GM19035 (cell line): ENCODE measurements at regions not wholly inside any gene's neighbourhood (a gene's known extent, or its start where the extent isn't known, plus 50 kb on each side); places are given as distances from the start of the nearest gene placed in this dataset.

ENCODE experiments used
- ATAC-seq: cut with Tn5 transposase; IDR thresholded peaks from one replicate; pipeline ENCODE4 v1.9.1; 2021; ENCODE audit not compliant: unreplicated experiment

- ATAC-seq: no peak
Observed at GRCh38 chr2:147384659-147385058, 460.2 kb upstream of the ACVR2A start.

DNA sequence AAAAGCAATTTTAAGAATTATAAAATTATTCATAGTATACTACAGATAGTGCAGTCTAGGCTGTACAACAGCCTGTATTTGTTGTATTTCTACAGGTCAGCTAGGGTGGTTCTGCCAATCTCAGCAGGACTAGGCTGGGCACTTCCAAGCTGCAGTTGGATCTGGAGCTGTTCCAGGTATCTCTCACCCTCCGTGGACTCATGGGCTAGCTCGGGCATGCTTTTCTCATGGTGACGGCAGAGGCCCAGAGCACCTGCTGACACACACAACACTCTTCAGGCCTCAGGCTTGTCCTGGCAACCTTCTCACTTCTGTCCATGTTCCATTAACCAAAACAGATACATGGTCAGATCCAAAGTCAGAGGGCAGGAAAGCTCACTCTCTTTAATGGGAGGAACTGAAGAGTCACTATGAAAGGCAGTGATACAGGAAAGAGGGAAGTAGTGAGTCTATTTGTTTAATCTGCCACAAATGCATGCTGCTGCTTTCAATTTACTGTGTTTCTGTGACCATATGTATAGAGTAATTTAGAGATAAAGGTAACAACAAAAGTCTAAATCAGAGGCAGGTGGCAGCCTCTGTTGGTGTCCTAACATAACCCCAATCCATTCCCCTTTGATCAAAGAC, 462.4 kb upstream of the ACVR2A start:
- ATAC-seq: no peak

- no peak for ATAC-seq
Observed at GRCh38 chr2:147378403-147378802, 466.4 kb upstream of the ACVR2A start.

DNA sequence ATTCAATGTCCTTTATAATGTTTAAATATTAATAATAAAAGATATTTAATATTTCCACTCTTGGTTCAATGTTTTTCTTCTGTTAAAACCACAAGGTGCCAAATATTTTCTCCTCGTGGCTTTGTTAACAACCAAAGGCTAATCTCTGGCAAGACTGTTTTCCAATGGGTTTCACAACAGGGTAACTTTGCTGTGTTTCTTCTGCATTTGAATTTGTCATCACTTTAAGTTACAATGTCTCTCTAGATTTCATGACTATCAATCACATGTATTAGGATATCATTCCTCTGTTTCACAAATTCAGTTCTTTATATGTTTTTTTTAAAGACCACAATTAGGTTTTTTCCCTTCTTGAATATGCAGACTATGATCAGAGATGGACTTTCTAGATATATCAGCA, 469.8 kb upstream of the ACVR2A start:
- no peak for ATAC-seq

DNA sequence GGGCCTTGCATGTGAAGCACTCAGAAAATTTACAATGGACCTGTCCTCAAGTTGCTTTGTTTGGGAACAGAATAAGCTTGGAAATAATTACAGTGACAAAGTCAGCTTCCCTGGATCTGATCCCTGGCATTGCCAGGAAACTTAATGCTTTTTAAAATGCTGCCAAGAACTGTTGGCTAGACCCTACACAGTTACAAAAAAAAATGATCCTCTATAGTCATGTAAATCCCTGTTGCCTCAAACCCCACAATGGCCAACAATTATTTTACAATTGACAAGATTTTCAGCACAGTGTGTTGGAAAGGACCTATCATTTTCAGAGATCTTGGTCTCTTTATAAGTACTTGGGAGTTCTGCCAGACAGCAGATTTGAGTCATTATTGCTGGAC, 470.4 kb upstream of the ACVR2A start:
- ATAC-seq: no peak

GRCh38 chr2:147373800-147374422, 470.9 kb upstream of the ACVR2A start:
- ATAC-seq: no peak

DNA sequence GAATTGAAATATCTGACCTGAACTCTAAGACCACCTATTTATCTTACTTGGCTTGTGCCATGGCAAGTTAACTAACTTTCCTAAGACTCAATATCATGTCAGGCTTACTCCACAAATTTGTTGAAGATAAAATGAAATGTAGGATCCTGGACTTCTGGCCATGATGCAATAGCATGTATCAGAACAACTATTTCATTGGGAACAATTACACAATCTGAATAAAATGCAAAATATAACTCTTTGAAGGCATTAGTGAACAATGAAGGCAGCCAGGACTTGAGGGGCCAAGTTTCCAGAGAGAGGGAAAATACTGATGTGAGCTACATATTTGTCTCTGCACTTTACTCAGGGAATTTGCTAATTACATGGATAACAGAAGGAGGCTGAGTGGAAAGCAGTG, 476.5 kb upstream of the ACVR2A start:
- ATAC-seq: no peak

DNA sequence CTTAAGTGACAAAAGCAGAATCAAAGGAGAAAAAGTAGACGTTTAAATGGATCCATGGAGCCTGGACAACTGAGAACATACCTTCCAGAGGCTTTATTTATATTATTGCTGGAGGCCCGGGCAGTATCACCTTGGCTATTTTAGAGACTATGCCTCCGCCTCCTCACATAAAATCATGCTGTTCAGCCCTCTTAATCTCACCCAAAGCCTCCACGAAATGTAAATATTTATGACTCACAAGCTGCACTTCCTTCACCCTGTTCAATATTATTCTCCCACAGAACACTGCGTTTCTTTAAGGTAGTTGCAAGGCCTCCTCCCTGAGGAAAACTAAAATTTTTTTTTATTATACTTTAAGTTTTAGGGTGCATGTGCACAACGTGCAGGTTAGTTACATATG, 478.6 kb upstream of the ACVR2A start:
- no peak for ATAC-seq

DNA sequence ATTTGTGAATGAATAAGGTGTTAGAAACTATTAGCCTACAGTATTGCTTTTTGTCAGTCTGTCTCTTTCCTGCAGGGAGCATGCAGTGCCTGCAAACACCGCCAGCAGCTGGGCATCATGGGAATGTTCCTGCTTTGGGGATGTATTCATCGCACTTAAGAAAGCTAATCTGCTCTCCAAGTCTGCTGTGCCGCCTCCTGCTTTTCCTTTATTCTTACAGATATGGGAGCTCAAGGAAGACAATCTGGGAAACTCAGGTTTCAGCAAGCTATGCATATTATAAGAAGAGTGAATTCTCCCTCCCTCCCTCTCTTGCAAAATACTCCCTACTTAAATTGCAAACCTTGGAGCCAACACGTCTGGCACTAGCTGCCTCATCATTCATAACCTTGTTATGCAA, 479.2 kb upstream of the ACVR2A start:
- no peak for ATAC-seq

GRCh38 chr2:147364597-147364996, 480.2 kb upstream of the ACVR2A start:
- ATAC-seq: no peak

- no peak for ATAC-seq
Observed at GRCh38 chr2:147363181-147363580, 481.6 kb upstream of the ACVR2A start.

DNA sequence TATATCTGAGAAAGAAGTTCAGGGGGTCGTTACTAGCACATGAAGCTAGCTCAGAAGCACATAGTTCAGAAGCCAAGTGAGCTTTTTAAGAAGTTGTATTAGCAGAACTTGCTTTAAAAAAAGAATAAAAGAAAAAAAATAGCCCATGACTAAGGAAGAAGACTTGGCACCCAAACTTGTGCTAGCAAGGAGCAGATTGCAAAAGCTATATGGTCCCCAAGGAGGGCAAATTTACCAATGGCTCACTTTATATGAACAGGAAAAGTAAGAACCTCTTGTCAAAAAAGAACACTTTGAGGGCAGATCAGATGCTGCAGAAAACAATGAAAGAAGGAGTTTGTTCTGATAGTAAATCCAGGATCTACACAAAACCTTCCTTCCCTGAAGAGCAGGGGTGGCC, 486.5 kb upstream of the ACVR2A start:
- ATAC-seq: no peak

DNA sequence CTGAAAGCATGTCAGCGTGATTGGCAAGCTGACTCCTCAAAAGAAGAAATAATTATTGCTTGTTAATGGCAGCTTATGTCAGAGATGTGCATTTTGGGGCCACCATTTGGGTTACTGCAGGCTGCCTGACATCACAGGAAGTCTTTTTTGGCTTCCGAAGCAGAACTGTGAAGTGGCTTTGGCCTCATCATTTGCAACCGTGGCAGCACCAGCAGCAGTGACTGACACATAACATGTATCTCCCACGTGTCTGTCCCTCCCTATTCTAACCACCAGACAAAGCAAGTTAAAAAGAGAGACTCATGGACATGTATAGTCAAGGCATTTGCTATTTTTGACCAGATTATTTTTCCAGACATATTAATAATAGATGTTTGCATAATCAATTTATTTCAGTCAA, 488.7 kb upstream of the ACVR2A start:
- ATAC-seq: peak; percentile 61

DNA sequence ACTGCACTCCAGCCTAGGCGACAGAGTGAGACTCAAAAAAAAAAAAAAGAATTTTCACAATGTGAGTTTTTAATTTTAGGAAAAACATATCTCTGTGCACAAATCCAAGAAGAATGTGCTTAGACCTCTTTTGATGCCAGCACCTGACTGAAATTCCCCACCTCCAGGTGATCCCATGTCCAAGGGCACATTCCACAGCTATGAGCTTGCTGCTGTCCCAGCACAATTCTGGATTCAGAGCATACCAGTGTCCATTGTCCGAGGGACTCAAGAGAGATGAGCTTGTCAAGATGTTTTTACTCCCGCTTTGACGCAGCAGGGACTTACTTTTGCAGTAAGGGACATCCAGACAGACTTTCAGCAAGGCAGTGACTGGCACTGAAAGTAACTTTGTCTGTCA, 489.1 kb upstream of the ACVR2A start:
- no peak for ATAC-seq

DNA sequence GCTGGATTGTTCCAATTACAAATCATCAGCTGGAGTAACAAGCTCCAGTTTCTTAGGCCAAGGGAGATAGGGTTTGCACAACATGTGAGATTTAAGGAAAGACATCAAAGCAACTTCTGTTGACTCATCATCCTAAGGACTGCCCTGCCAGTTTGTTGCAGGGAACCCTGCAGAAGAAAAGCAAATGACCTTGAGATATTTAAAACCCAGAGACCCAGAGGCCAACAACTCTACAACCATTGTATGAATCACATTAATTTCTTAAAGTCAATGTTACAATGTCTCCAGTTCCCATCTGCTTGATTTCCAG, 491.8 kb upstream of the ACVR2A start:
- ATAC-seq: no peak

DNA sequence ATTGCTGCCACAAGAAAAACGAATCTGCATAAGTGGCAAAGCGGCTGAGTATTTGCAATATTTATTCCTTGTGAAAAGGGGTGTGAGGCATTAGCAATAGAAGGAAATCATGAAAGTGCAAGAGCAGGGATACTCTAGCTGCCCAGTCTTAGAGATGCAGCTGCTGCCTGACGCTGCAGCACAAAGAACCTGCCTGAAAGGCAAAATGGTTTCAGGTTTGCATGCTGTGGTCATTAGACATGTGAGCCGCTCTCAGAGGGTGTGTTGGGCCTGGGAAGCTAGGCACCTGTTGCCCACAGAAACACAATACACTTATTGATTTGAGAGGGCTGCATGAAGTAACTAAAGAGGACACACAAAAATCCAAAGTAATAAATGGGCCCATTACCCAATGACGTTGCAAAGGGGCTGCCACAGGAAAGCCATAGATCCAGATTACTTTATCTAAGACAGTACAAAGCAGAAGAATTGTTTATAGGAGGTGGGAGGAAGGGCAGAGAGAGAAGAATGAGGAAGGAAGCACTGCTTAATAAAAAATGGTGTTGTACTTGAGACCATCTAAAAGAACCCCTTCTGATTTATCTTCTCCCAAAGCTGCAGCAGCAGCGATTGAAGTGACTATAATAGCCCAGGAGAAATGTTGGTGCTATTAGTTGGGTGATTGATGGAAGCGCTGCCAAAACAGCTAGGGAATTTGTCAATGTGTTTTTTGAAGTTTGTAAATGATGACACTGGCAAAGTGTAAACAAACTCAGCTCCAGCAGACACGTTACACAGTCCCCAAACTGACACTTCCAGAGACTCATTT, 492.4 kb upstream of the ACVR2A start:
- ATAC-seq: no peak

DNA sequence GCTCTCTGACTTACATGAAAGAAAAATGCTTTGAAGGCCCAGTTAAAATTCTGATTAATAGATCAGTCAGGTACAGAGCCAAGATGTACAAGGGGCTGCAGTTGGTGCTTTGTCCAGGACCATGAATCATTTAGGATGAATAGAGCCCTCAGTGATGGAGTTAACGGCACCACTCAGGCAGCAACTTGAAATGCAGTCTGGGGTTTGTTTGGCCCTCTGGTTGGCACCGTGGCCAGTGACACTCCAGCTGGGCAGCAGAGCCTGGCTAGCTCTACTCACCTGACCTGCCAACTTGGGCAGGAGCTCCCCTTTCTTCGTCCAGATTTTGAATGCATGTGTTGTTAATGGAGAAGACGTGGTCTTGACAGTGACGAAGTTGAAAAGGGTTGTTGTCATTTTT, 493.0 kb upstream of the ACVR2A start:
- ATAC-seq: no peak

DNA sequence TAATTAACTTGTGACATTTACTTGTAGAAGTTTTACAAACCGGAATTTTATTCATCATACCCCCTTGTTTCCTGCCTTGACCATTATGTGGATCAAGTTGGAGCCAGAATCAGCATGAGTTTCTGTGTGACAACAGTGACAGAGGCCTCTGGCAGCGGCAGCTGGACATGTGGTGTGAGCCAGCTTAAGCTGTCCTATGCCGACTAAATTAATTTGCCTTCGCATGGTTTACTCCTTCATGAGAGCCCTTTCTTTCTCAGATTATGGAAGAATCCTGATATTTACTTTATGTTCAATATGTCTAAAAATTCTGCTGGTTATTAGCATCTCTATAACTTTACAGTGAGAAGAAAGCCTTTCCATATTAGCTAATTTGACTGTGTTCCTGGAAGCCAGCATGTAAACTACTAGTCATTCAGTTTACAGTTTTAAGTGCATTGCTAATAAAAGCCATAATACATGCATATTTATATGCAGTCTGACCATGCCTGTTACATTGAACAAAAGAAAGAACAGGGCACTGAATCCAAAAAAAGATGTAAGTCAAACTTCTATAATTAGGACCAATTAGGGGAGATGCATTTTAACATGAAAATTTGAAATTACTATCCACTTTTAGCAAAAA, 495.8 kb upstream of the ACVR2A start:
- ATAC-seq: no peak

GRCh38 chr2:147346142-147346541, 498.7 kb upstream of the ACVR2A start:
- no peak for ATAC-seq

DNA sequence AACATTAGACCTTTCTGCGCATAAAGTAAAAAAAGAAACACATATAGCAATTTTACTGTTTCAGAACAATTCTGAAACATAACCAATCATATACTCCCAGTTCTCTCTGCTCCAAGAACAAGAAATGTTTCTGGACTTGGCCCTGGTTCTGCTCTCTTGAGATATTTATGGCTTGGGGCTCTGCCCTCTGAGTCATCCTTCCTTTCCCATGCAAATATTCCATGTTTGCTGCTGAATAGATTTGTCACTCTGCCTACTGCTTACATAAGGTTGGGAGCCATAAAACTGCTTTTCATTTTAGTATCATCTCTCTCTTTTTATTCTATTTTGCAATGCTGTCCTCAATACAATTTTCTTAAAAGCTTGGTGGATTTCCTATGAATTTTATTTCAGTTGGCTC, 499.6 kb upstream of the ACVR2A start:
- ATAC-seq: no peak

GRCh38 chr2:147342329-147342728, 502.5 kb upstream of the ACVR2A start:
- no peak for ATAC-seq

- peak; percentile 72 for ATAC-seq
Observed at GRCh38 chr2:147331790-147332419, 512.9 kb upstream of the ACVR2A start.
